T-helper 2 cell (primary cell): ENCODE measurements at regions not wholly inside any gene's neighbourhood (a gene's known extent, or its start where the extent isn't known, plus 50 kb on each side); places are given as distances from the start of the nearest gene placed in this dataset.
"Not testable (repeated sequence)": the region's sequence is repeated elsewhere in the genome, so short reads cannot be mapped to it uniquely, and the experiment has no call there.

Experiments
- DNase-seq, 5 experiments: peaks; one replicate each; pipeline versions ENCODE4 v3.0.0 to v3.0.0-alpha.2; 2012 to 2022

GRCh38 chr1:189810639-189811038 is 667.0 kb downstream of the BRINP3 start:
- not testable (repeated sequence) for DNase-seq

DNA sequence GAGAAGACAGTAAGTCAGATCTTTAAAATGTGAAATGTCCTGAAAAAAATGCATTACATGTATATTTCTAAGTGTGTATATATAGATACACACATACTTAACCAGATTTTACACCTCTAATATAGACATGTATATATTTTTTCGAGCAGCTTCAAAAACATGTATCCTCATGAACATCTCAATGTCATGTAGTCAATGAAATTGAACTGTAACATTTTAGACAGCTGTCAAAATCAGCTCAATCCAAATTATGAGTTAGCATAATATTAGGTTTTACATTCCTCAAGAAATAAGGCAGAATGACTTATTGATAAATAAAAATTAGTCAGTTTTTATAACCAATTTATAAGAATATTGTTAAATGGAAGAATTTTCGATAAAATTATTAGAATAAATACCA is 665.7 kb downstream of the BRINP3 start:
- no peak for DNase-seq

DNA sequence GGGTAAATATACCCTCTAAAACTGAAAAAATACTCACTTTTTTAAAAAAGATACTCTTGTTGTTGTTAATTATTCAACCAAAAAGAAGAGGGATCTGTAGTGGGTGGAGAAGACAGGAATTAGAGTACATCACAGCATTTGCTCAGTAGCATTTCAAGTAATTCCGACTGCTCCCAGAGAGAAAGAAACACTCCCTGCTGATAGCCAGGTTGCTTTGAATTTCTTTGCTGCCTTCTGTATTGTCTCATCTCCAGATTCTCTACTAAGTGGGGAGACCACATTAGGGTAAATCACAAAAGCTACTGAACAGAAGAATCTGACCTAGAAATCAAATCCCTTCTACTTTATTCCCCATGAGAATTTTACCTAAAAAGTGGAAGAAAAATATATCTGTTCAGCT is 661.1 kb downstream of the BRINP3 start:
- no peak for DNase-seq

GRCh38 chr1:189819751-189820150 is 657.9 kb downstream of the BRINP3 start:
- DNase-seq = no peak

- no peak for DNase-seq
Observed at GRCh38 chr1:189821833-189822232, 655.8 kb downstream of the BRINP3 start.

DNA sequence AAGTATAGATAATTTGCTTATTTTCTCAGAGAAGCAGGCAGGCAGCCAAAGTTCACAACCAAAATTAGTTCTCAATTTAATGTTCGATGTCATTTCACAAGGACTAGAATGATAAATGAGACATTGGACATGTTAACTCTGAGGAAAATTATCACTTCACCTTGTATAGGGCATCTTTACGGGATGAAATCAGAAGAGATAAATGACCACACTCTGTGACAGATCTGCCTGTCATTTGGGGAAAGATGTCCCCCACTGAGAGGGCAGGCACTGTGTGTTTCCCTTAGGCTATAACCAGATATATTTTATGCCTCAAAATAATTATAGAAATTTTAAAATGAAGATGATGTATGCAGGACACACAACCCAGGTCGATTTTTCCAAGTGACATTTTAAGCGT is 642.9 kb downstream of the BRINP3 start:
- no peak for DNase-seq

- no peak for DNase-seq
Observed at GRCh38 chr1:189847613-189848012, 630.1 kb downstream of the BRINP3 start.

DNA sequence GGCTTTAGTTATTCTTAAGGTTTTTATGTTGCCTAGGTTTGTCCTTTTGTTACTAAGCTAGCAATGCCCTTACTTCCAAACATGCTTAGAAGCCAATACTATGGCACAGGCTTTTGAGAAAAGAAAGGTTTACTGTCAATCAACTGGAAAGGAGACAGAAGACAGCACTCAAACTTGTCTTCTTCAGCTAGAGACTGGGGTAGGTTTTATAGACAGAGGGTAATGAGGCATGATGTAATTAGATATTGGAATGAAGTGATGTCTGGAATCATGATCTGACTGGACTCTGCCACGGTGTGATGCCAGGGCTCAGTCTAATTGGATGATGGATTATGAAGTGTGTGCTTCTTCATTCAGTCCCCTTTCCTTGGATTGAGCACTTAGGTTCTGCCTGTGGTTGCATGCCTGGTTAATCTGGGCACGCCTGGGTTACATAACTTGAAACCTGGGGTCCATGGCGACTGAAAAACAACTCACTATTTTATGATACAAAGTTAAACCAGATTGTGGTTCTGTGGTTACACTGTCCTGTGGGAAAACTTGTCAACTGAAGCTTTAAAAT is 625.8 kb downstream of the BRINP3 start:
- DNase-seq = no peak

DNA sequence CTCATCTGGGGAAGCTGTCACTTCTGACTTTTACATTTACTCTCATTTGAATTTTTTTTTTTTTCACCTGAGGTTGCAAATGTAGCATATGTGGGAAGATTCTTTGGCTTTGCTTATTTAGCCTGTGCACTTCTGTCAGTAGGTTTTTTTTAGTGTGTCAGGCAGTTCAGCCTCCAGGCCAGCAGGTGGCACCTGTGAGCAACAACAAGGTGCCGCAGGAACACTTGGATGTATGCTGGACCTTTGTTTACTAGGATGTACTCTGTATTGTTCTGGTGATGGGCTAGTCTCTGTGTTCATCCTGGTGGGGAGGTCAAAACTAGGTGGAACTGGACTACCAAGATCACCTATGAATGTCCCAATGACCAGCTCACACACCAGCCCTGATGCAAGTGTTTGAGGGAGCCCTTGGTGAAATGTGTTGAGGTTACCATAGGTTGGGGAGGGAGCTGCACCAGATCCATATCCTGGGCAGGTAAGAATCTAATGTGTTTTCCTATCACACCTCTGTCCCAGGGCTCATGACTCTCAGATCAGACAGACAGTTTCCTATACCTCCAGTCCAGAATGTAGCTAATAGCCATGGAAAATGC is 618.2 kb downstream of the BRINP3 start:
- DNase-seq = peak in 1 of 5 experiments; percentile 14

DNA sequence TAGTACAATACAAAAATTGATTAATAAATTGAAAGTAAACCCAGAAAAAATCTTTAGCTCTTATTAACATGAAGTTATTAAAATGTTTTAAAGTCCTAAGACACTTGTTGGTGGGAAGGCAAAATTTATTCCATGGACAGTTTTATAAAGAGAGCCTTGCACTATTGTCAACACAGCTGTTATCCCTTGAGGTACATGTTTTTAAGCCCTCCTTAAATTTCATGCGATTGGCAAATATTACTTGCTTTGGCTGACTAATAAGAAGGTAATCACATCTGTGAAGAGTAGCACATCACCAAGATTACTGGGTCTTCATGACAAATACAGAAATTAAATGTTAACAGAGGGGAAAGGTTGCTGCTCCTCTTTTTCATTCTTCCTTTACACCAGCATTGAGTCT is 611.1 kb downstream of the BRINP3 start:
- DNase-seq = no peak

GRCh38 chr1:189868021-189868420 is 609.6 kb downstream of the BRINP3 start:
- DNase-seq = no peak

GRCh38 chr1:189874715-189875435 is 602.8 kb downstream of the BRINP3 start:
- no peak for DNase-seq

DNA sequence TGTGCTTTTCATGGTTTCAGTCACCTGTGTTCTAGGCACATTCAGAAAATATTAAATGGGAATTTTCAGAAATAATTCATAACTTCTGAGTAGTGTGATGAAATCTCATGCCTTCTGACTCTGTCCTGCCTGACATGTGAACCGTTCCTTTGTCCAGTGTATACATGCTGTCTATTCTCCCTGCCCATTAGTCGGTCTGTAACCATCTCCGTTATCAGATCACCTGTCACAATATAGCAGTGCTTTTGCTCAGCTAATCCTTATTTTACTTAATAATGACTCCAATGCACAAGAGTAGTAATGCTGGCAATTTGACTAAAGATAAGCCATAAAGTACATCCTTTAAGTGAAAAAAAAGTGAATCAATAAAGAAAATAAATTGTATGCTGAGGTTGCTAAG is 597.5 kb downstream of the BRINP3 start:
- DNase-seq = no peak

DNA sequence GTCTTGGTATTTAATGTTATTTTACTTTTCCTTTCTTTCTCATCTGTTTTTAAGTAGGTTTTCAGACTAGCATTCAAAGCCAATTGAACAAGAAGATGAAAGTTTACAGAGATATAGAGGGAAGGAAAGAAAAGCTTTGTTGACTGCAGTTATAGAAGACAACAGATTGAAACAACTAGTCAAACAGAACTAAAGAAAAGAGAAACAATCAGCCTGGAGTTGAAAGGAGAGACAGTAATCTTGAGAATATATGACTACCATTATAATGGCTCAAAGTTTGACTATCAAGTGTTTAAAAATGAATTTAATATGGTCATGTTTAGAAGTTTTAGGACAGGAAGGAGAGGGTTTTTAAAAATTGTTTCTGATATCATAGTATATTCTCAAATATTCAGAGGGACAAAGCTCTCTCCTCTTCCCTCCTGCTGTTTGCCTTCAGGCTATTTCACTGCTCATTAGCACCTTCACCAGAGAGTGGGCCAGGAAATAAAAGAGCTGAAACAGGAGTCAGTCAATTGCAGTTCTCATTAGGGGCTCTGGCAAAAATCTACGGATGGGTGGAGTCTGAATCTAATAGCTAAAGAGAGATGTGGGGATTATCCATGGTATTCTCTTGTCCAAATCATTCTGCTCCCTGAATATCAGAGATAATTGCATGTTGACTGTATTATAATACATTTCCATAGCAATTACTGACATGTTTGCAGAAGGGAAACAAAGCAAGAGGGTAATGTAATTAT is 577.8 kb downstream of the BRINP3 start:
- DNase-seq = no peak

- no peak for DNase-seq
Observed at GRCh38 chr1:189904509-189904908, 573.2 kb downstream of the BRINP3 start.

DNA sequence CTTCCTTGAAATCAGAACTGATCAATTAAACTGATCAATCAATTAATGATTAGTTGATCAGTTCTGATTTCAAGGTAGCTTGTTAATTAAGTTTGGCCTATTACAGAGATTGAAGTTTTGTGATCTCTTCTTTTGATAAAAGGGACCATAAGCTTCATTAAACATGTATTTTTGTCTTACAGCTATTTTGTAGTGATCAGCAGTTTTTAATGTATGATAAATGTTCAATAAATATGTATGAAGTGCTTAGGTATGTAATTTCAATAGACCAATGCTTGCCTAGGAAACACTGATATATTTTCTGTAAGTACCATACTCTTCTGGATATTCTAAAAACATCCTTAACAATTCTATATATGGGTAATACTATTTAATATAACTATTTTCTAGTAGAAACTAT is 569.6 kb downstream of the BRINP3 start:
- no peak for DNase-seq

DNA sequence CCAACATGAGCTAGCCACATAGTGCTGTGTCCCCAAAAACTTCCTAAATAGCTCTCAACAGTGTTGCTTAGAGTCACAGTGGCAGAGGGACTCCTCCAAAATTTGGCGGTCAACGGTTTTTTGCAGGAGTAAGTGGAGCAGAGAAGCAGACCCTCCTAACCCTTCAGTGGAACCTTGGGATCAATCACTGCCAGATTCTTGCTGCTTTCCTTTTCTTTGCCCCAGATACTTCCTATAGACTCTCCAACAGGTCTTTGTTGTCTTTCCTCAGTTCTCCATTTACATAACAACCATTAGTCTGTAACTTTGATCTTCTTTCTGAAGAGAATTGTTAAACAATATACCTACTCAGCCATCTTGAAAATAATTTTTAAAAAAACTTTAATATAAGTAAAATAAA is 556.1 kb downstream of the BRINP3 start:
- no peak for DNase-seq

- DNase-seq = no peak
Observed at GRCh38 chr1:189927641-189928040, 550.0 kb downstream of the BRINP3 start.

- DNase-seq = no peak
Observed at GRCh38 chr1:189929501-189930099, 548.1 kb downstream of the BRINP3 start.

GRCh38 chr1:189936861-189937260 is 540.8 kb downstream of the BRINP3 start:
- DNase-seq = no peak

GRCh38 chr1:189939967-189940366 is 537.7 kb downstream of the BRINP3 start:
- no peak for DNase-seq

- DNase-seq = no peak
Observed at GRCh38 chr1:189941922-189942321, 535.7 kb downstream of the BRINP3 start.

- DNase-seq = no peak
Observed at GRCh38 chr1:189958756-189959155, 518.9 kb downstream of the BRINP3 start.
